Gastrocnemius medialis (tissue), 4 donors: ENCODE measurements at regions not wholly inside any gene's neighbourhood (a gene's known extent, or its start where the extent isn't known, plus 50 kb on each side); places are given as distances from the start of the nearest gene placed in this dataset.
"Not testable (repeated sequence)": the region's sequence is repeated elsewhere in the genome, so short reads cannot be mapped to it uniquely, and the experiment has no call there.

Source experiments
- ATAC-seq, 2 donors: fragments of 150-250 bp; one replicate each; pipeline ENCODE4 v1.9.1; 2016
- DNase-seq, 2 donors: peaks; one replicate each; pipeline ENCODE4 v3.0.0-alpha.2; 2019
- H3K27ac ChIP-seq, 4 donors: fragments of 200-600 bp; sonication (generic); 1 replicate in 1 of 4; 2 replicates in 3 of 4; pipeline ENCODE4 v1.5.1; 2016 to 2018; ENCODE audit warnings: mild to moderate bottlenecking in 2 of 4, moderate library complexity in 1 of 4
- H3K27me3 ChIP-seq, 3 donors: fragments of 200-600 bp; sonication (generic) in 2 of 3; 1 replicate in 1 of 3; 2 replicates in 2 of 3; pipeline versions ENCODE4 v1.5.1 to v1.6.0; 2016 to 2019; ENCODE audit warnings: mild to moderate bottlenecking in 1 of 3, moderate library complexity in 1 of 3
- H3K36me3 ChIP-seq, 2 donors: fragments of 200-600 bp; sonication (generic) in 1 of 2; one replicate each; pipeline ENCODE4 v1.5.1; 2017 to 2018
- H3K4me1 ChIP-seq, 2 donors: fragments of 200-600 bp; sonication (generic) in 1 of 2; one replicate each; pipeline ENCODE4 v1.5.1; 2016 to 2017; ENCODE audit warnings: mild to moderate bottlenecking in 2 of 2
- H3K4me3 ChIP-seq, 4 donors: fragments of 200-600 bp; sonication (generic) in 3 of 4; 1 replicate in 1 of 4; 2 replicates in 3 of 4; pipeline ENCODE4 v1.5.1; 2016 to 2019; ENCODE audit warnings: mild to moderate bottlenecking in 2 of 4
- H3K9me3 ChIP-seq, 3 donors: fragments of 200-600 bp; sonication (generic) in 2 of 3; 1 replicate in 1 of 3; 2 replicates in 2 of 3; pipeline ENCODE4 v1.5.1; 2016 to 2019
- CTCF ChIP-seq, 5 experiments: fragments of 450-650 bp in 3 of 5; fragments of 200-600 bp in 2 of 5; sonication (generic) in 2 of 5; IDR thresholded peaks in 4 of 5; conservative IDR thresholded peaks in 1 of 5; 1 replicate in 4 of 5; 2 replicates in 1 of 5; pipeline ENCODE4 v1.5.1; 2016 to 2019; ENCODE audit warnings: antibody characterized with exemption in 5 of 5, mild to moderate bottlenecking in 3 of 5, moderate library complexity in 3 of 5
- POLR2A ChIP-seq, 2 donors: fragments of 450-650 bp; IDR thresholded peaks; one replicate each; pipeline ENCODE4 v1.6.1; 2017; ENCODE audit warnings: antibody characterized with exemption in 2 of 2, mild to moderate bottlenecking in 2 of 2, moderate library complexity in 2 of 2
- in situ Hi-C, 4 donors: fragments of 200-750 bp; cut with MboI; loops; one replicate each; pipeline versions ENCODE4 v1.15.0 to v1.8.0; 2017; ENCODE audit warnings: low sequenced_read_pairs in 4 of 4
- intact Hi-C: fragments of 100-400 bp; cut with DNase I; formaldehyde crosslinking; loops from one replicate; pipeline ENCODE4 v1.15.1; 2023; ENCODE audit warnings: low total_unique reads

GRCh38 chr2:71923143-71923525 is 224.5 kb downstream of the CYP26B1 start:
- Histone ChIP-seq H3K27ac (no peak overlapping the region), H3K9me3 (no peaks in the 10 kb centered on the region), H3K27me3 (no peaks in the 10 kb centered on the region), H3K4me1 (no peaks in the 10 kb centered on the region), H3K4me3 (no peak overlapping the region), H3K36me3 (no peaks in the 10 kb centered on the region)
- in situ Hi-C loops, result loop anchor here (5.0 to 25.0 kb wide), 6 partner anchors 72 to 814 kb away; no protein-coding TSS in a partner anchor
- intact Hi-C loops, result loop anchor here (1.0 to 10.0 kb wide), 4 partner anchors 69 to 654 kb away; no protein-coding TSS in a partner anchor
- no peak for ATAC-seq
- no peak for TF ChIP-seq CTCF (IDR thresholded peaks at IDR 0.05 in 4 of 5, conservative IDR thresholded peaks at IDR 0.05 in 1 of 5)
- TF ChIP-seq POLR2A (IDR thresholded peaks at IDR 0.05), result no peak
- no peak for DNase-seq

- in situ Hi-C loops, result loop anchor here (5.0 to 25.0 kb wide), 6 partner anchors 72 to 815 kb away; no protein-coding TSS in a partner anchor
- Histone ChIP-seq H3K9me3 (no peaks in the 10 kb centered on the region), H3K27me3 (no peaks in the 10 kb centered on the region), H3K4me3 (no peak overlapping the region), H3K4me1 (no peaks in the 10 kb centered on the region), H3K27ac (no peak overlapping the region), H3K36me3 (no peaks in the 10 kb centered on the region)
- DNase-seq (no peak), ATAC-seq (no peak)
- TF ChIP-seq POLR2A (IDR thresholded peaks at IDR 0.05) (no peak), CTCF (IDR thresholded peaks at IDR 0.05 in 4 of 5, conservative IDR thresholded peaks at IDR 0.05 in 1 of 5) (no peak)
- intact Hi-C loops, result loop anchor here (1.0 to 10.0 kb wide), 4 partner anchors 70 to 655 kb away; no protein-coding TSS in a partner anchor
Measured at GRCh38 chr2:71922499-71923142, 225.0 kb downstream of the CYP26B1 start.

GRCh38 chr2:71922091-71922490 is 225.6 kb downstream of the CYP26B1 start:
- Histone ChIP-seq H3K9me3 (no peaks in the 10 kb centered on the region), H3K4me1 (no peaks in the 10 kb centered on the region), H3K27me3 (no peaks in the 10 kb centered on the region), H3K4me3 (no peak overlapping the region), H3K36me3 (no peaks in the 10 kb centered on the region), H3K27ac (no peak overlapping the region)
- no peak for ATAC-seq
- in situ Hi-C loops (loop anchor here (5.0 to 25.0 kb wide), 6 partner anchors 73 to 815 kb away; no protein-coding TSS in a partner anchor), intact Hi-C loops (loop anchor here (2.0 to 10.0 kb wide), 3 partner anchors 119 to 655 kb away; no protein-coding TSS in a partner anchor)
- TF ChIP-seq CTCF (IDR thresholded peaks at IDR 0.05 in 4 of 5, conservative IDR thresholded peaks at IDR 0.05 in 1 of 5) (no peak), POLR2A (IDR thresholded peaks at IDR 0.05) (no peak)
- no peak for DNase-seq

GRCh38 chr2:71920819-71921218 is 226.8 kb downstream of the CYP26B1 start:
- H3K36me3 ChIP-seq, H3K4me3 ChIP-seq, H3K27ac ChIP-seq, H3K27me3 ChIP-seq, H3K9me3 ChIP-seq, H3K4me1 ChIP-seq, ATAC-seq, DNase-seq: not testable (repeated sequence)
- intact Hi-C loops (loop anchor here (5.0 to 10.0 kb wide), 2 partner anchors 376 to 656 kb away; no protein-coding TSS in a partner anchor), in situ Hi-C loops (loop anchor here (5.0 to 25.0 kb wide), 6 partner anchors 74 to 816 kb away; no protein-coding TSS in a partner anchor)

- no peak overlapping the region for H3K27ac ChIP-seq
- no peaks in the 10 kb centered on the region for H3K4me1 ChIP-seq
- no peaks in the 10 kb centered on the region for H3K27me3 ChIP-seq
- in situ Hi-C loops, result loop anchor here (5.0 to 25.0 kb wide), 6 partner anchors 75 to 818 kb away; no protein-coding TSS in a partner anchor
- H3K36me3 ChIP-seq, result no peaks in the 10 kb centered on the region
- H3K4me3 ChIP-seq, result no peak overlapping the region
- DNase-seq (no peak), ATAC-seq (no peak)
- intact Hi-C loops, result loop anchor here (5.0 to 10.0 kb wide), 2 partner anchors 375 to 658 kb away; no protein-coding TSS in a partner anchor
- H3K9me3 ChIP-seq, result no peaks in the 10 kb centered on the region
- TF ChIP-seq CTCF (IDR thresholded peaks at IDR 0.05 in 4 of 5, conservative IDR thresholded peaks at IDR 0.05 in 1 of 5), result no peak
- no peak for TF ChIP-seq POLR2A (IDR thresholded peaks at IDR 0.05)
Measured at GRCh38 chr2:71919708-71920107, 228.0 kb downstream of the CYP26B1 start.
